LNCAP (cell line): ENCODE measurements at regions not wholly inside any gene's neighbourhood (a gene's known extent, or its start where the extent isn't known, plus 50 kb on each side); places are given as distances from the start of the nearest gene placed in this dataset.

Experiments
- CTCF ChIP-seq: fragments of 450-650 bp; IDR thresholded peaks from 2 replicates; pipeline ENCODE4 v1.5.1; 2017; ENCODE audit warnings: mild to moderate bottlenecking

DNA sequence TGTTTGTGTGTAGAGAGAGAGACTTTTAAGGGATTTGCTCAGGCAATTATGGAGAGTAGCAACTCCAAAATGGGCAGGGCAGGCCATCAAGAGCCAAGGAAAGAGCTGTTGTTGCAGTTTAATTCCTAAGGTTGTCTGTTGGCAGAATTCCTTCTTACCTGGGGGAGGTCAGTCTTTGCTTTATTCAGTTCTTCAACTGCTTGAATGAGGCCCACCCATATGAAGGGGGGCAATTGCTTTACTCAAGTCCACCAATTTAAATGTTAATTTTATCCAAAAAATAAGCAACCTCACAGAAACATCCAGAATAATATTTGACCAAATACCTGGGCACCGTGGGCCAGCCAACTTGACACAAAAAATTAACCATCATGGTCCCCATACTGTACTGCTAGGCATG is 137.7 kb upstream of the KLHL25 start:
- TF ChIP-seq CTCF = no peak

- no peak for TF ChIP-seq CTCF
Observed at GRCh38 chr15:85934691-85935090, 140.0 kb upstream of the KLHL25 start.

GRCh38 chr15:85935182-85935581 is 140.5 kb upstream of the KLHL25 start:
- TF ChIP-seq CTCF = no peak

GRCh38 chr15:85937661-85938060 is 142.0 kb upstream of the AGBL1 start:
- no peak for TF ChIP-seq CTCF

GRCh38 chr15:85941186-85941855 is 138.3 kb upstream of the AGBL1 start:
- TF ChIP-seq CTCF = no peak

- TF ChIP-seq CTCF = no peak
Observed at GRCh38 chr15:85942632-85943031, 137.0 kb upstream of the AGBL1 start.

- no peak for TF ChIP-seq CTCF
Observed at GRCh38 chr15:85943151-85943550, 136.5 kb upstream of the AGBL1 start.

DNA sequence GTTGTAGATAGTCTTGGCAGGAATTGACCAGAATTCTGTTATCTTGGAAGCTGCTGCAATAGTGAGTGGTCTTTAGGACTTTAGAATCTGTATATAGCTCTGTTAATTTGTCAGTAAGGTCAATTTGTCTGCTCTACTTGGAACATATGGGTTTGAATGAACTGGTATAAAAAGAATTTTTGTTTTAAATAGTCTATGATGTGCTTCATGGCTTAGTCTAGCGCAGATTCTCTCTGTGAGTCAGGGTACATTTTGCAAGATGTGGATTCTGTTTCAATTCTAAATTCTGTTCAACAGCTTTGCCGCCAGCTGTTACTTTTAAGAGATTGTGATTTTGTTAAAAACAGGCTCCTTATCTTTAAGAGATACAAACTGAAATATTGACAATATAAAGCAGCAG is 135.9 kb upstream of the AGBL1 start:
- no peak for TF ChIP-seq CTCF
